ENCODE measurements at regions not wholly inside any gene's neighbourhood (a gene's known extent, or its start where the extent isn't known, plus 50 kb on each side); places are given as distances from the start of the nearest gene placed in this dataset.
"Not testable (repeated sequence)": the region's sequence is repeated elsewhere in the genome, so short reads cannot be mapped to it uniquely, and the experiment has no call there.

- DNase-seq (ENCODE audit: low read depth), result no peak
Measured at GRCh38 chr13:90680826-90681225, 666.7 kb upstream of the MIR17HG start.

GRCh38 chr13:90683711-90684131 is 663.8 kb upstream of the MIR17HG start:
- DNase-seq (ENCODE audit: low read depth), result no peak

GRCh38 chr13:90686442-90686841 is 661.0 kb upstream of the MIR17HG start:
- no peak for DNase-seq (ENCODE audit: low read depth)

GRCh38 chr13:90689111-90689510 is 658.4 kb upstream of the MIR17HG start:
- no peak for DNase-seq (ENCODE audit: low read depth)

- DNase-seq (ENCODE audit: low read depth), result no peak
Measured at GRCh38 chr13:90690458-90691080, 656.9 kb upstream of the MIR17HG start.

GRCh38 chr13:90696254-90696653 is 651.2 kb upstream of the MIR17HG start:
- DNase-seq (ENCODE audit: low read depth), result no peak

- DNase-seq (ENCODE audit: low read depth), result no peak
Measured at GRCh38 chr13:90696656-90697055, 650.8 kb upstream of the MIR17HG start.

GRCh38 chr13:90700340-90700739 is 647.1 kb upstream of the MIR17HG start:
- DNase-seq (ENCODE audit: low read depth), result no peak

GRCh38 chr13:90701264-90701663 is 646.2 kb upstream of the MIR17HG start:
- DNase-seq (ENCODE audit: low read depth), result no peak

- no peak for DNase-seq (ENCODE audit: low read depth)
Measured at GRCh38 chr13:90702050-90702449, 645.4 kb upstream of the MIR17HG start.

GRCh38 chr13:90706631-90707030 is 640.9 kb upstream of the MIR17HG start:
- no peak for DNase-seq (ENCODE audit: low read depth)

GRCh38 chr13:90708128-90708527 is 639.4 kb upstream of the MIR17HG start:
- DNase-seq (ENCODE audit: low read depth), result no peak

- no peak for DNase-seq (ENCODE audit: low read depth)
Measured at GRCh38 chr13:90709319-90709718, 638.2 kb upstream of the MIR17HG start.

GRCh38 chr13:90710164-90710759 is 637.2 kb upstream of the MIR17HG start:
- DNase-seq (ENCODE audit: low read depth), result no peak

GRCh38 chr13:90713441-90714133 is 633.9 kb upstream of the MIR17HG start:
- no peak for DNase-seq (ENCODE audit: low read depth)

GRCh38 chr13:90715485-90715884 is 632.0 kb upstream of the MIR17HG start:
- DNase-seq (ENCODE audit: low read depth), result no peak

- DNase-seq (ENCODE audit: low read depth), result no peak
Measured at GRCh38 chr13:90717451-90717936, 630.0 kb upstream of the MIR17HG start.

GRCh38 chr13:90719461-90719860 is 628.0 kb upstream of the MIR17HG start:
- DNase-seq (ENCODE audit: low read depth), result no peak

- no peak for DNase-seq (ENCODE audit: low read depth)
Measured at GRCh38 chr13:90721937-90722336, 625.5 kb upstream of the MIR17HG start.

- no peak for DNase-seq (ENCODE audit: low read depth)
Measured at GRCh38 chr13:90723381-90723780, 624.1 kb upstream of the MIR17HG start.

- no peak for DNase-seq (ENCODE audit: low read depth)
Measured at GRCh38 chr13:90726375-90726774, 621.1 kb upstream of the MIR17HG start.

GRCh38 chr13:90732049-90732448 is 615.4 kb upstream of the MIR17HG start:
- no peak for DNase-seq (ENCODE audit: low read depth)

- not testable (repeated sequence) for DNase-seq (ENCODE audit: low read depth)
Measured at GRCh38 chr13:90734497-90734896, 613.0 kb upstream of the MIR17HG start.

All from stimulated activated CD4-positive, alpha-beta T cell treated with anti-CD3 and anti-CD28 coated beads, Interleukin-2, amount 100 ng/mL, for 4 hours (primary cell).